ENCODE measurements at regions not wholly inside any gene's neighbourhood (a gene's known extent, or its start where the extent isn't known, plus 50 kb on each side); places are given as distances from the start of the nearest gene placed in this dataset.

GRCh38 chr13:84661718-84662117 lies 779.4 kb upstream of the SLITRK1 start:
- no peak overlapping the region for H2AFZ ChIP-seq (ENCODE audit: low read length)
- no peaks in the 10 kb centered on the region for H3K27me3 ChIP-seq (ENCODE audit: insufficient read depth, low read length)
- H3K9me3 ChIP-seq (ENCODE audit: low read length), result no peaks in the 10 kb centered on the region
- no peaks in the 10 kb centered on the region; the same call in 1 of the 2 replicates for H3K9me2 ChIP-seq (ENCODE audit: low read depth, low read length)
- H3K9ac ChIP-seq (ENCODE audit: low read length), result no peak overlapping the region
- H3K4me1 ChIP-seq (ENCODE audit: insufficient read depth, low read length, severe bottlenecking), result no peaks in the 10 kb centered on the region
- TF ChIP-seq CTCF (IDR thresholded peaks at IDR 0.05; ENCODE audit: low read length), result no peak
- no peaks in the 10 kb centered on the region for H3K79me2 ChIP-seq (ENCODE audit: insufficient read depth, low read length)
- no peak overlapping the region for H3K4me3 ChIP-seq (ENCODE audit: low read depth, low read length, poor library complexity, severe bottlenecking)
- H3F3A ChIP-seq (ENCODE audit: insufficient read depth, low read length), result no peaks in the 10 kb centered on the region
- no peak overlapping the region for H3K4me2 ChIP-seq (ENCODE audit: low read length)
- H3K27ac ChIP-seq (ENCODE audit: low read depth, low read length, poor library complexity, severe bottlenecking), result no peak overlapping the region
- no peaks in the 10 kb centered on the region for H3K36me3 ChIP-seq (ENCODE audit: insufficient read depth, low read length)
- no peaks in the 10 kb centered on the region for H4K20me1 ChIP-seq (ENCODE audit: insufficient read depth, low read length)

- Histone ChIP-seq H3K4me2 (ENCODE audit: low read length) (no peak overlapping the region), H2AFZ (ENCODE audit: low read length) (no peak overlapping the region), H3K9me2 (ENCODE audit: low read depth, low read length) (no peaks in the 10 kb centered on the region), H4K20me1 (ENCODE audit: insufficient read depth, low read length) (no peaks in the 10 kb centered on the region), H3F3A (ENCODE audit: insufficient read depth, low read length) (no peaks in the 10 kb centered on the region), H3K4me1 (ENCODE audit: insufficient read depth, low read length, severe bottlenecking) (no peaks in the 10 kb centered on the region), H3K4me3 (ENCODE audit: low read depth, low read length, poor library complexity, severe bottlenecking) (no peak overlapping the region), H3K79me2 (ENCODE audit: insufficient read depth, low read length) (no peaks in the 10 kb centered on the region), H3K9ac (ENCODE audit: low read length) (no peak overlapping the region), H3K27ac (ENCODE audit: low read depth, low read length, poor library complexity, severe bottlenecking) (no peak overlapping the region), H3K9me3 (ENCODE audit: low read length) (no peaks in the 10 kb centered on the region), H3K27me3 (ENCODE audit: insufficient read depth, low read length) (no peaks in the 10 kb centered on the region), H3K36me3 (ENCODE audit: insufficient read depth, low read length) (no peaks in the 10 kb centered on the region)
- TF ChIP-seq EZH2 (IDR thresholded peaks at IDR 0.05; ENCODE audit: borderline replicate concordance, low read length), result no peak
- TF ChIP-seq CTCF (IDR thresholded peaks at IDR 0.05; ENCODE audit: low read length), result no peak
These were observed 777.0 kb upstream of the SLITRK1 start for GRCh38 chr13:84659359-84659661.

- Histone ChIP-seq H3K9me3 (ENCODE audit: low read length) (no peaks in the 10 kb centered on the region), H3K9me2 (ENCODE audit: low read depth, low read length) (no peaks in the 10 kb centered on the region), H3K4me3 (ENCODE audit: low read depth, low read length, poor library complexity, severe bottlenecking) (no peak overlapping the region), H3F3A (ENCODE audit: insufficient read depth, low read length) (no peaks in the 10 kb centered on the region), H3K79me2 (ENCODE audit: insufficient read depth, low read length) (no peaks in the 10 kb centered on the region), H2AFZ (ENCODE audit: low read length) (no peak overlapping the region), H4K20me1 (ENCODE audit: insufficient read depth, low read length) (no peaks in the 10 kb centered on the region), H3K27ac (ENCODE audit: low read depth, low read length, poor library complexity, severe bottlenecking) (no peak overlapping the region), H3K9ac (ENCODE audit: low read length) (no peak overlapping the region), H3K4me2 (ENCODE audit: low read length) (no peak overlapping the region), H3K27me3 (ENCODE audit: insufficient read depth, low read length) (no peaks in the 10 kb centered on the region), H3K36me3 (ENCODE audit: insufficient read depth, low read length) (no peaks in the 10 kb centered on the region), H3K4me1 (ENCODE audit: insufficient read depth, low read length, severe bottlenecking) (no peaks in the 10 kb centered on the region)
- TF ChIP-seq EZH2 (IDR thresholded peaks at IDR 0.05; ENCODE audit: borderline replicate concordance, low read length), result no peak
- TF ChIP-seq CTCF (IDR thresholded peaks at IDR 0.05; ENCODE audit: low read length), result no peak
These were observed 776.5 kb upstream of the SLITRK1 start for GRCh38 chr13:84658491-84659358.
